ENCODE measurements at regions not wholly inside any gene's neighbourhood (a gene's known extent, or its start where the extent isn't known, plus 50 kb on each side); places are given as distances from the start of the nearest gene placed in this dataset.

DNA sequence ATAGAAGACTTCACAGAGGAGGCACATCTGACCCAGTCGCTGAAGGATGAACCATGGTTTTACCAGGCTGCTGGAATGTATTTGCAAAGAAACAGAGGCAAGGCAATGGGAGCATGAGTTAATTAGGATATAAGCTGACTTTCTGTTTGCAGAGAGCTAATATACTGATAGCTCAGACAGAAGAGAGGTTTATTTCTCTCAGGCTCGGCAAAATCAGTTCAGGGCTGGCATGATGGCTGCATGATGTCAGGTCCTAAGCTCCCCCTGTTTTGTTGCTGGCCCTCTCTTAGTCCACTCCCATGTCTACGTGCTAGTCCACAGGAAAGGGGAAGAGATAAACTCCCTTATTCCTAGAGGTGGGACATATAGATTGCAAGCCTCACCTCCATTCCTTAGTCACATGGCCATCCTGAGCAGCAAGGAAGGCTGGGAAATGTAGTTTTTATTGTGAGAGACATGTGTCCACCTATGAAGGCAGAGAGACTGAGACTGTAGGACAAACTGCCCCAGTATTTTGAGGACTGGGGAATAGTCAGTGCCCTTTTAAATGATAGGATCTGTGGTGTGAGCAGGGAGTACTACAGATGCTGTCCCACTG, 224.5 kb downstream of the VRK1 start:
- H3K27ac ChIP-seq (ENCODE audit: low read depth, low read length) = no peak overlapping the region
- H3K9me3 ChIP-seq (ENCODE audit: control insufficient read depth, low read length) = no peaks in the 10 kb centered on the region
- WGBS, 2 experiments (ENCODE audit: insufficient coverage in 1 of 2, insufficient read length in 1 of 2) = 76 to 94% methylated on average over 2 to 3 of the region's 3 CpGs
- H3K27me3 Mint-ChIP-seq (ENCODE audit: insufficient read depth) = peaks cover 9% of the 10 kb centered on the region
- peaks cover 3% of the 10 kb centered on the region for H3K4me1 ChIP-seq (ENCODE audit: control insufficient read depth, insufficient read depth, low read length)
- no peak overlapping the region for H3K27ac Mint-ChIP-seq
- TF ChIP-seq, protein P1, sequence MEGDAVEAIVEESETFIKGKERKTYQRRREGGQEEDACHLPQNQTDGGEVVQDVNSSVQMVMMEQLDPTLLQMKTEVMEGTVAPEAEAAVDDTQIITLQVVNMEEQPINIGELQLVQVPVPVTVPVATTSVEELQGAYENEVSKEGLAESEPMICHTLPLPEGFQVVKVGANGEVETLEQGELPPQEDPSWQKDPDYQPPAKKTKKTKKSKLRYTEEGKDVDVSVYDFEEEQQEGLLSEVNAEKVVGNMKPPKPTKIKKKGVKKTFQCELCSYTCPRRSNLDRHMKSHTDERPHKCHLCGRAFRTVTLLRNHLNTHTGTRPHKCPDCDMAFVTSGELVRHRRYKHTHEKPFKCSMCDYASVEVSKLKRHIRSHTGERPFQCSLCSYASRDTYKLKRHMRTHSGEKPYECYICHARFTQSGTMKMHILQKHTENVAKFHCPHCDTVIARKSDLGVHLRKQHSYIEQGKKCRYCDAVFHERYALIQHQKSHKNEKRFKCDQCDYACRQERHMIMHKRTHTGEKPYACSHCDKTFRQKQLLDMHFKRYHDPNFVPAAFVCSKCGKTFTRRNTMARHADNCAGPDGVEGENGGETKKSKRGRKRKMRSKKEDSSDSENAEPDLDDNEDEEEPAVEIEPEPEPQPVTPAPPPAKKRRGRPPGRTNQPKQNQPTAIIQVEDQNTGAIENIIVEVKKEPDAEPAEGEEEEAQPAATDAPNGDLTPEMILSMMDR (conservative IDR thresholded peaks at IDR 0.05) = no peak
- peaks cover 8% of the 10 kb centered on the region for H3K27me3 ChIP-seq (ENCODE audit: control insufficient read depth, insufficient read depth, low read length, poor library complexity, severe bottlenecking)
- H3K4me1 Mint-ChIP-seq = peaks cover 9% of the 10 kb centered on the region
- peak; percentile 61 for DNase-seq
- H3K4me3 ChIP-seq (ENCODE audit: low read length) = no peak overlapping the region
- no peaks in the 10 kb centered on the region for H3K36me3 ChIP-seq (ENCODE audit: control insufficient read depth, insufficient read depth, low read length)
- H3K9me3 Mint-ChIP-seq = no peaks in the 10 kb centered on the region
- H3K4me3 Mint-ChIP-seq = no peak overlapping the region
- H3K9ac ChIP-seq (ENCODE audit: extremely low read depth, low read length, poor library complexity, severe bottlenecking) = no peak overlapping the region
- no peaks in the 10 kb centered on the region for H3K36me3 Mint-ChIP-seq (ENCODE audit: low read depth)

DNA sequence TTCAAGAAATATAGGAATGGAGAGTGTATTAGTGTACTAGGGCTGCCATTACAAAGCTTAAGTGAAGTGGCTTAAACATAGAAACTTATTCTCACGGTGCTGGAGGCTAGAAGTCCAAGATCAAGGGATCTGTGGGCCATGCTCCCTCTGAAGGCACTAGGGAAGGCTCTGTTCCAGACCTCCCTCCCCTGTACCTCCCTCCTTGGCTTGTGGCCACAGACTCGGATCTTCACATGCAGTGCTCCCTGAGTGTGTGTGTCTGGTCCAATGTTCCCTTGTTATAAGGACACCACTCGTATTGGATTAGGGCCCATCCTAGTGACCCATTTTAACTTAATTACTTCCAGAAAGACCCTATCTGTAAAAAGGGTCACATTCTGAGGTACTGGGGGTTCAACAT, 225.6 kb downstream of the VRK1 start:
- peaks cover 3% of the 10 kb centered on the region for H3K4me1 ChIP-seq (ENCODE audit: control insufficient read depth, insufficient read depth, low read length)
- TF ChIP-seq, protein P1 (conservative IDR thresholded peaks at IDR 0.05) = no peak
- H3K9ac ChIP-seq (ENCODE audit: extremely low read depth, low read length, poor library complexity, severe bottlenecking) = no peak overlapping the region
- H3K36me3 ChIP-seq (ENCODE audit: control insufficient read depth, insufficient read depth, low read length) = no peaks in the 10 kb centered on the region
- no peaks in the 10 kb centered on the region for H3K9me3 ChIP-seq (ENCODE audit: control insufficient read depth, low read length)
- H3K36me3 Mint-ChIP-seq (ENCODE audit: low read depth) = no peaks in the 10 kb centered on the region
- no peak overlapping the region for H3K27ac ChIP-seq (ENCODE audit: low read depth, low read length)
- peaks cover 8% of the 10 kb centered on the region for H3K27me3 ChIP-seq (ENCODE audit: control insufficient read depth, insufficient read depth, low read length, poor library complexity, severe bottlenecking)
- H3K4me3 Mint-ChIP-seq = no peak overlapping the region
- no peaks in the 10 kb centered on the region for H3K9me3 Mint-ChIP-seq
- H3K27ac Mint-ChIP-seq = no peak overlapping the region
- no peak for DNase-seq
- H3K4me1 Mint-ChIP-seq = peaks cover 14% of the 10 kb centered on the region
- 94% methylated on average over 3 of the region's 3 CpGs for WGBS, 2 experiments (ENCODE audit: insufficient coverage in 1 of 2, insufficient read length in 1 of 2)
- H3K4me3 ChIP-seq (ENCODE audit: low read length) = no peak overlapping the region
- H3K27me3 Mint-ChIP-seq (ENCODE audit: insufficient read depth) = peaks cover 12% of the 10 kb centered on the region

DNA sequence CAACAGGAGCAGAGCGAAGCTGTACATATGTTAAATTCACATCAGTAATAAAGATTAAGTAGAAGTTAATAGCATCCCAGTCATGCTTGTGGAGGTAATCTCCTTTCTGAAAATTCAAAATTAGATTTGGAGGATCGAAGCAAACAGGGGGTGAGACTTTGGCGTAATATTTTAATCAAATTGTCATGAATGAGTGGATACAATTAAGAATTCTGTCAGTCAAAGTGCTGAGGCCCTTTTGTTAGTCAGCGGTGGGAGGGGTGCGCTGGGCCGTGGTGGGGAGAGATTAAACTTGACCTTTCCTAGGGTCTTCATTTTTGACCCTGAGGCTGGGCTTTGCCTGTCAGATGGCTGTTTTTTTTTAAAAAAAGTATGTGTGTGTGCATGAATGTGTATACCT, 226.7 kb downstream of the VRK1 start:
- H3K27me3 ChIP-seq (ENCODE audit: control insufficient read depth, insufficient read depth, low read length, poor library complexity, severe bottlenecking) = peaks cover 8% of the 10 kb centered on the region
- H3K36me3 ChIP-seq (ENCODE audit: control insufficient read depth, insufficient read depth, low read length) = no peaks in the 10 kb centered on the region
- H3K9me3 Mint-ChIP-seq = no peaks in the 10 kb centered on the region
- no peak overlapping the region for H3K4me3 Mint-ChIP-seq
- peaks cover 17% of the 10 kb centered on the region for H3K4me1 Mint-ChIP-seq
- 87 to 91% methylated on average over 4 to 6 of the region's 6 CpGs for WGBS, 2 experiments (ENCODE audit: insufficient coverage in 1 of 2, insufficient read length in 1 of 2)
- H3K4me3 ChIP-seq (ENCODE audit: low read length) = no peak overlapping the region
- no peak overlapping the region for H3K9ac ChIP-seq (ENCODE audit: extremely low read depth, low read length, poor library complexity, severe bottlenecking)
- TF ChIP-seq, protein P1 (conservative IDR thresholded peaks at IDR 0.05) = no peak
- H3K27ac ChIP-seq (ENCODE audit: low read depth, low read length) = no peak overlapping the region
- DNase-seq = no peak
- peaks cover 3% of the 10 kb centered on the region for H3K4me1 ChIP-seq (ENCODE audit: control insufficient read depth, insufficient read depth, low read length)
- peaks cover 17% of the 10 kb centered on the region for H3K27me3 Mint-ChIP-seq (ENCODE audit: insufficient read depth)
- no peaks in the 10 kb centered on the region for H3K9me3 ChIP-seq (ENCODE audit: control insufficient read depth, low read length)
- H3K27ac Mint-ChIP-seq = no peak overlapping the region
- H3K36me3 Mint-ChIP-seq (ENCODE audit: low read depth) = no peaks in the 10 kb centered on the region

Measured in endodermal cell (in vitro differentiated cells).